HepG2 (cell line): ENCODE measurements at regions not wholly inside any gene's neighbourhood (a gene's known extent, or its start where the extent isn't known, plus 50 kb on each side); places are given as distances from the start of the nearest gene placed in this dataset.

ENCODE experiments used
- ATAC-seq: fragments of 200-7000 bp; cut with Tn5 transposase; 3 replicates; pipeline ENCODE4 v1.9.1; 2020; ENCODE audit warnings: mild to moderate bottlenecking, moderate library complexity
- BruUV-seq: library from RNA; stranded (reverse); fragments of 400-500 nt; replicated peaks from 2 replicates; lab custom pipeline; 2021; lab: Mats Ljungman, UMichigan
- CTCF ChIA-PET: fragments of 300-600 bp; formaldehyde crosslinking; extraction: SDS; loops from one replicate; lab custom pipeline; 2021; ENCODE audit warnings: low total read pairs, inconsistent platforms, low intra/inter-chr PET ratio; lab: Yijun Ruan, JAX
- POLR2A ChIA-PET: fragments of 350-600 bp; sonication (Branson Sonifier 250); formaldehyde crosslinking; loops from one replicate; lab custom pipeline; 2020; ENCODE audit warnings: antibody characterized with exemption, inconsistent platforms; lab: Yijun Ruan, JAX
- DNase-seq: peaks from one replicate; pipeline ENCODE4 v3.0.0-alpha.2; 2015; ENCODE audit warnings: low spot score
- FAIRE-seq: peaks from 3 replicates; lab custom pipeline; 2011; peaks lifted over from hg19 to GRCh38; lab: Jason Lieb, UNC
- H2AFZ ChIP-seq: one replicate; pipeline ENCODE4 v1.6.1; 2011; ENCODE audit warnings: low read length, inconsistent platforms
- H3K27ac ChIP-seq: fragments of 300-600 bp; 3 replicates; pipeline ENCODE4 v1.8.0; 2011; ENCODE audit warnings: mixed run types, mild to moderate bottlenecking, mixed read lengths, low read length, inconsistent platforms; ENCODE audit not compliant: insufficient read depth; ENCODE audit errors: extremely low read length
- H3K27me3 ChIP-seq, 2 experiments: fragments of 200-600 bp in 1 of 2; 2 replicates in 1 of 2; 3 replicates in 1 of 2; pipeline versions ENCODE4 v1.6.0 to v1.8.0; 2011; ENCODE audit warnings: low read length in 2 of 2, mild to moderate bottlenecking in 2 of 2, moderate library complexity in 2 of 2, inconsistent platforms in 1 of 2; ENCODE audit not compliant: insufficient read depth in 2 of 2, control insufficient read depth in 1 of 2
- H3K36me3 ChIP-seq, 2 experiments: fragments of 200-600 bp in 1 of 2; replicated peaks in 1 of 2; 2 replicates in 1 of 2; 3 replicates in 1 of 2; pipeline versions ENCODE4 v1.5.1 to v1.8.0; 2011; ENCODE audit warnings: low read length in 2 of 2, inconsistent platforms in 1 of 2; ENCODE audit not compliant: insufficient read depth in 2 of 2, control insufficient read depth in 1 of 2
- H3K4me1 ChIP-seq: 2 replicates; pipeline ENCODE4 v1.5.1; 2012; ENCODE audit warnings: low read length, inconsistent platforms; ENCODE audit not compliant: insufficient read depth
- H3K4me2 ChIP-seq: 2 replicates; pipeline ENCODE4 v1.6.0; 2011; ENCODE audit warnings: low read depth, low read length, inconsistent platforms
- H3K4me3 ChIP-seq, 3 experiments: fragments of 200-600 bp in 1 of 3; sonication (generic), shearing (Covaris generic) in 1 of 3; replicated peaks in 1 of 3; 2 replicates each; pipeline ENCODE4 v1.5.1; 2011 to 2016; ENCODE audit warnings: low read length in 3 of 3, inconsistent platforms in 2 of 3, low read depth in 2 of 3, mild to moderate bottlenecking in 2 of 3, control low read depth in 1 of 3, mixed read lengths in 1 of 3; ENCODE audit not compliant: insufficient read depth in 1 of 3
- H3K79me2 ChIP-seq: one replicate; pipeline ENCODE4 v1.6.1; 2011; ENCODE audit warnings: low read length, inconsistent platforms; ENCODE audit not compliant: insufficient read depth
- H3K9ac ChIP-seq: 2 replicates; pipeline ENCODE4 v1.6.0; 2011; ENCODE audit warnings: mild to moderate bottlenecking, low read depth, low read length, inconsistent platforms; ENCODE audit not compliant: insufficient read depth
- H3K9me3 ChIP-seq: 2 replicates; pipeline ENCODE4 v1.5.1; 2012; ENCODE audit warnings: mild to moderate bottlenecking, low read length
- H4K20me1 ChIP-seq: 2 replicates; pipeline ENCODE4 v1.6.0; 2011; ENCODE audit warnings: inconsistent platforms, mild to moderate bottlenecking, low read length, moderate library complexity; ENCODE audit not compliant: insufficient read depth
- ATF7 ChIP-seq, 2 experiments: fragments of 450-650 bp in 1 of 2; sonication (generic) in 1 of 2; formaldehyde crosslinking in 1 of 2; IDR thresholded peaks; 2 replicates each; pipeline versions ENCODE4 v1.4.0 to v1.6.1; 2016 to 2020; ENCODE audit warnings: antibody characterized with exemption in 1 of 2, mild to moderate bottlenecking in 1 of 2, missing genetic modification reagents in 1 of 2
- GABPA ChIP-seq, 2 experiments: IDR thresholded peaks; 2 replicates each; pipeline ENCODE4 v1.6.1; 2011 to 2016; ENCODE audit warnings: low read depth in 2 of 2, low read length in 1 of 2, missing biosample characterization in 1 of 2, missing genetic modification characterization in 1 of 2
- KAT2B ChIP-seq: fragments of 150-350 bp; IDR thresholded peaks from 2 replicates; pipeline ENCODE4 v1.6.1; 2014; ENCODE audit warnings: low read depth, low read length, borderline replicate concordance
- KAT8 ChIP-seq: IDR thresholded peaks from 2 replicates; pipeline ENCODE4 v1.6.1; 2016; ENCODE audit warnings: missing genetic modification reagents, missing compliant biosample characterization
- NR1H2 ChIP-seq: sonication (generic); formaldehyde crosslinking; IDR thresholded peaks from 2 replicates; pipeline ENCODE4 v1.8.1; 2022; ENCODE audit warnings: low read depth, missing genetic modification reagents, borderline replicate concordance
- PHF8 ChIP-seq: sonication (generic); formaldehyde crosslinking; IDR thresholded peaks from 2 replicates; pipeline ENCODE4 v1.5.0; 2020; ENCODE audit warnings: missing genetic modification reagents
- RORA ChIP-seq: sonication (generic); formaldehyde crosslinking; IDR thresholded peaks from 2 replicates; pipeline ENCODE4 v1.5.0; 2020; ENCODE audit warnings: mild to moderate bottlenecking, missing genetic modification reagents, moderate library complexity
- SCMH1 ChIP-seq: sonication (generic); formaldehyde crosslinking; IDR thresholded peaks from 2 replicates; pipeline ENCODE4 v1.9.0; 2021; ENCODE audit warnings: missing genetic modification reagents, mild to moderate bottlenecking, borderline replicate concordance
- SMAD3 ChIP-seq: sonication (generic); formaldehyde crosslinking; IDR thresholded peaks from 2 replicates; pipeline ENCODE4 v1.4.0; 2020; ENCODE audit warnings: missing genetic modification reagents
- ZNF512B ChIP-seq: sonication (generic); formaldehyde crosslinking; IDR thresholded peaks from 2 replicates; pipeline ENCODE4 v1.5.1; 2020; ENCODE audit warnings: missing genetic modification reagents, mild to moderate bottlenecking, borderline replicate concordance
- ZNF879 ChIP-seq: sonication (generic); formaldehyde crosslinking; IDR thresholded peaks from 2 replicates; pipeline ENCODE4 v1.8.1; 2023; ENCODE audit warnings: missing genetic modification reagents
- ZSCAN31 ChIP-seq: sonication (generic); formaldehyde crosslinking; IDR thresholded peaks from 2 replicates; pipeline ENCODE4 v1.5.0; 2020; ENCODE audit warnings: low read depth, mild to moderate bottlenecking, missing genetic modification reagents
- WGBS: methylation state at CpG from one replicate; pipeline ENCODE4 v1.1.6; 2017; ENCODE audit warnings: low lambda C conversion rate; 5-methylcytosine and 5-hydroxymethylcytosine counted together
- in situ Hi-C: cut with HindIII; loops from 2 replicates; pipeline ENCODE4 v1.10.0; 2017; ENCODE audit warnings: low pct_unique_long_range_greater_than_20kb; ENCODE audit not compliant: extremely low pct_ligation_motif_present
- intact Hi-C: fragments of 100-400 bp; cut with micrococcal nuclease; formaldehyde crosslinking; loops from one replicate; pipeline ENCODE4 v1.10.0; 2022; ENCODE audit not compliant: unreplicated experiment
- TF ChIP-seq, protein P1 (sequence below): sonication (generic); formaldehyde crosslinking; IDR thresholded peaks from 2 replicates; pipeline ENCODE4 v1.4.0; 2020; ENCODE audit warnings: missing genetic modification reagents
- TF ChIP-seq, protein P2 (sequence below): IDR thresholded peaks from 2 replicates; pipeline ENCODE4 v1.6.1; 2012; ENCODE audit warnings: inconsistent platforms

- no peaks in the 10 kb centered on the region for H3K9me3 ChIP-seq
- FAIRE-seq: no peak
- ChIA-PET POLR2A (no interaction called here), CTCF (no interaction called here)
- ATAC-seq: no peak
- TF ChIP-seq ATF7 (IDR thresholded peaks at IDR 0.05) (peak; percentile 49), ATF7 (CRISPR knock-in tag; IDR thresholded peaks at IDR 0.05) (no peak), RORA (CRISPR knock-in tag) (no peak)
- H3K27ac ChIP-seq: no peak overlapping the region
- 31% methylated on average over 6 of the region's 6 CpGs for WGBS
- no peak overlapping the region for H3K4me2 ChIP-seq
- no peak overlapping the region for H3K9ac ChIP-seq
- no peak overlapping the region for H2AFZ ChIP-seq
- no TSS peak for BruUV-seq
- no peaks in the 10 kb centered on the region for H3K79me2 ChIP-seq
- no peaks in the 10 kb centered on the region for H4K20me1 ChIP-seq
- H3K36me3 ChIP-seq: no peaks in the 10 kb centered on the region
- H3K4me1 ChIP-seq: no peaks in the 10 kb centered on the region
- intact Hi-C loops: no loop called here
- peaks cover 0 to 15% of the 10 kb centered on the region in 2 experiments; a peak in 4 of 5 replicates for H3K27me3 ChIP-seq
- H3K4me3 ChIP-seq: no peak overlapping the region
- no peak for DNase-seq
- in situ Hi-C loops: no loop called here
These were observed 541.7 kb upstream of the MDFIC2 start for GRCh38 chr3:70854108-70854507.

DNA sequence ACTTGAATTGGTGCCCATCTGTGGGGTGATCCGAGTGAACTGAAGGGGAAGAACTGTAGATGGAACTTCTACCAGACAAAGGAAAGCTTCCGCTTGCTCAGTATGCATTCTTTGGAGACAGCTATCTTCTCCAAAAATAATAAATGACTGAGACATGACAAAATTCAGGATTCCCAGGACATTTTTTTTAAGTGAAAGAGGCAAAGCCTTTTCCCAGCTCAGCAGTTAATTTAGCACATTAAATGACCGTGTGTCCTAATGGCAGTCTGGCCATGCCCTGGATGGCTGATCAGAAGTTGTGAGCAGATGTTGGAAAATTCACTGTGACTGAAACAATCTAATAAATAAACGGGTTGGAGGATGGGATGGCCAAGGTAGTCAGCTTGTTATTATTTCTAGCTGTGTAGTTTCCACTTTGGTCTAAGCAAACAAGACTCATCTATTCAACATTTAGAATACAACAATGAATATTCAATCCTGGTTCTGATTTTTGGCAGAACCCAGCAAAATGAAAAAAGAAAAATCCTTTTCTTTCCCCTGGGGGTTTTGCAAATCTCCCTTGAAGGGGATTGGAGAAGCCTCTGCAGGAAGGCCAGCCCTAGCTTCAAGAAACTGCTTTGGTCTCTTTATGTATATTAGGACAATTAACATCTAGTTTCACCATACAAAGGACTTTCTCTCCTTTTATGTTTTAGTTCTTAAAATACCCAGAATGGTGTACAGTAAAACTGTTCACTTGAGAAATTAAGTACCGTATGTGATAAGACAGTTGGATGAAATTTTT is 540.9 kb upstream of the MDFIC2 start:
- H3K27ac ChIP-seq: no peak overlapping the region
- H3K79me2 ChIP-seq: no peaks in the 10 kb centered on the region
- no peaks in the 10 kb centered on the region for H3K9me3 ChIP-seq
- H3K9ac ChIP-seq: no peak overlapping the region
- no peaks in the 10 kb centered on the region for H3K36me3 ChIP-seq
- BruUV-seq: no TSS peak
- ChIA-PET POLR2A (no interaction called here), CTCF (no interaction called here)
- FAIRE-seq: no peak
- H3K27me3 ChIP-seq: peaks cover 0 to 15% of the 10 kb centered on the region in 2 experiments; a peak in 4 of 5 replicates
- intact Hi-C loops (no loop called here), in situ Hi-C loops (no loop called here)
- no peak overlapping the region for H2AFZ ChIP-seq
- 34% methylated on average over 5 of the region's 5 CpGs for WGBS
- no peak overlapping the region for H3K4me3 ChIP-seq
- no peaks in the 10 kb centered on the region for H4K20me1 ChIP-seq
- no peak for ATAC-seq
- H3K4me1 ChIP-seq: no peaks in the 10 kb centered on the region
- DNase-seq: no peak
- H3K4me2 ChIP-seq: no peak overlapping the region
- TF ChIP-seq, protein P1, sequence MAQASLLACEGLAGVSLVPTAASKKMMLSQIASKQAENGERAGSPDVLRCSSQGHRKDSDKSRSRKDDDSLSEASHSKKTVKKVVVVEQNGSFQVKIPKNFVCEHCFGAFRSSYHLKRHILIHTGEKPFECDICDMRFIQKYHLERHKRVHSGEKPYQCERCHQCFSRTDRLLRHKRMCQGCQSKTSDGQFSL: no peak
- TF ChIP-seq SMAD3 (CRISPR knock-in tag) (no peak), ZNF879 (CRISPR knock-in tag) (no peak), GABPA (IDR thresholded peaks at IDR 0.05; ENCODE audit: low read depth, low read length) (no peak), GABPA (CRISPR knock-in tag; IDR thresholded peaks at IDR 0.05; ENCODE audit: low read depth) (no peak), ZSCAN31 (CRISPR knock-in tag) (no peak), KAT2B (no peak), NR1H2 (no peak), ZNF512B (CRISPR knock-in tag) (no peak), PHF8 (CRISPR knock-in tag) (no peak), SCMH1 (CRISPR knock-in tag) (no peak), KAT8 (CRISPR knock-in tag) (no peak)
- TF ChIP-seq, protein P2, sequence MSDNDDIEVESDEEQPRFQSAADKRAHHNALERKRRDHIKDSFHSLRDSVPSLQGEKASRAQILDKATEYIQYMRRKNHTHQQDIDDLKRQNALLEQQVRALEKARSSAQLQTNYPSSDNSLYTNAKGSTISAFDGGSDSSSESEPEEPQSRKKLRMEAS: no peak
